WTC11 (cell line): ENCODE measurements at regions not wholly inside any gene's neighbourhood (a gene's known extent, or its start where the extent isn't known, plus 50 kb on each side); places are given as distances from the start of the nearest gene placed in this dataset.

Source experiments
- ATAC-seq: fragments of 200-7000 bp; cut with Tn5 transposase; 2 replicates; pipeline ENCODE4 v1.10.0; 2021; ENCODE audit warnings: mild to moderate bottlenecking, moderate library complexity
- CTCF ChIA-PET: fragments of 300-600 bp; sonication (Branson Sonifier 250); formaldehyde crosslinking; loops from one replicate; lab custom pipeline; 2021; ENCODE audit warnings: antibody characterized with exemption; lab: Charles Lee
- POLR2A ChIA-PET: fragments of 350-600 bp; sonication (Branson Sonifier 250); formaldehyde crosslinking; loops from one replicate; lab custom pipeline; 2021; ENCODE audit warnings: antibody characterized with exemption; lab: Charles Lee
- DNase-seq: peaks from one replicate; pipeline ENCODE4 v3.0.0; 2021; ENCODE audit warnings: low spot score
- H3K27ac Mint-ChIP-seq: 2 replicates; pipeline ENCODE4 v1.8.0; 2021; ENCODE audit warnings: mixed read lengths
- H3K27me3 Mint-ChIP-seq: 2 replicates; pipeline ENCODE4 v1.8.0; 2021; ENCODE audit warnings: low read depth, mild to moderate bottlenecking, moderate library complexity, mixed read lengths
- H3K36me3 Mint-ChIP-seq: 2 replicates; pipeline ENCODE4 v1.8.0; 2021; ENCODE audit warnings: mixed read lengths
- H3K4me1 Mint-ChIP-seq: 2 replicates; pipeline ENCODE4 v1.8.0; 2022; ENCODE audit warnings: mixed read lengths
- H3K4me3 Mint-ChIP-seq: 2 replicates; pipeline ENCODE4 v1.8.0; 2021; ENCODE audit warnings: mild to moderate bottlenecking, moderate library complexity, mixed read lengths
- H3K9me3 Mint-ChIP-seq: 2 replicates; pipeline ENCODE4 v1.8.0; 2021; ENCODE audit warnings: mixed read lengths
- ELF4 ChIP-seq: sonication (generic); formaldehyde crosslinking; IDR thresholded peaks from 2 replicates; pipeline ENCODE4 v1.8.1; 2022; ENCODE audit warnings: low read depth, mild to moderate bottlenecking, moderate library complexity, missing genetic modification reagents
- ERG ChIP-seq: fragments of 250-450 bp; sonication (Bioruptor Pico); IDR thresholded peaks from 2 replicates; pipeline ENCODE4 v1.8.0; 2021; ENCODE audit warnings: mild to moderate bottlenecking
- ETV6 ChIP-seq: sonication (generic); formaldehyde crosslinking; IDR thresholded peaks from 2 replicates; pipeline ENCODE4 v1.8.1; 2022; ENCODE audit warnings: mild to moderate bottlenecking, missing genetic modification reagents
- GTF2I ChIP-seq: fragments of 250-450 bp; sonication (Bioruptor Pico); conservative IDR thresholded peaks from 2 replicates; pipeline ENCODE4 v1.4.0; 2021; ENCODE audit warnings: mild to moderate bottlenecking
- KAT7 ChIP-seq: sonication (generic); formaldehyde crosslinking; IDR thresholded peaks from 2 replicates; pipeline ENCODE4 v1.8.1; 2023; ENCODE audit warnings: missing genetic modification reagents, mild to moderate bottlenecking, borderline replicate concordance
- MXD4 ChIP-seq: fragments of 250-450 bp; sonication (Bioruptor Pico); IDR thresholded peaks from 2 replicates; pipeline ENCODE4 v1.8.0; 2021; ENCODE audit warnings: mild to moderate bottlenecking, moderate library complexity, borderline replicate concordance
- MYBL2 ChIP-seq: sonication (generic); formaldehyde crosslinking; IDR thresholded peaks from 2 replicates; pipeline ENCODE4 v1.8.1; 2023; ENCODE audit warnings: mild to moderate bottlenecking, moderate library complexity, missing genetic modification reagents
- NFATC4 ChIP-seq: fragments of 250-450 bp; sonication (Bioruptor Pico); IDR thresholded peaks from 2 replicates; pipeline ENCODE4 v1.9.0; 2021; ENCODE audit warnings: mild to moderate bottlenecking
- NR2C2 ChIP-seq: sonication (generic); formaldehyde crosslinking; IDR thresholded peaks from 2 replicates; pipeline ENCODE4 v1.8.0; 2022; ENCODE audit warnings: mild to moderate bottlenecking, missing genetic modification reagents
- RELA ChIP-seq: sonication (generic); formaldehyde crosslinking; IDR thresholded peaks from 2 replicates; pipeline ENCODE4 v1.8.1; 2022; ENCODE audit warnings: missing genetic modification reagents, mild to moderate bottlenecking, borderline replicate concordance
- SMAD3 ChIP-seq: sonication (generic); formaldehyde crosslinking; IDR thresholded peaks from 2 replicates; pipeline ENCODE4 v1.8.0; 2022; ENCODE audit warnings: missing genetic modification reagents, mild to moderate bottlenecking, borderline replicate concordance
- SMAD4 ChIP-seq: sonication (generic); formaldehyde crosslinking; IDR thresholded peaks from 2 replicates; pipeline ENCODE4 v1.8.0; 2022; ENCODE audit warnings: mild to moderate bottlenecking, missing genetic modification reagents
- TEAD1 ChIP-seq: sonication (generic); formaldehyde crosslinking; IDR thresholded peaks from 2 replicates; pipeline ENCODE4 v1.8.0; 2022; ENCODE audit warnings: mild to moderate bottlenecking, missing genetic modification reagents
- USF1 ChIP-seq: sonication (generic); formaldehyde crosslinking; IDR thresholded peaks from 2 replicates; pipeline ENCODE4 v1.8.0; 2022; ENCODE audit warnings: mild to moderate bottlenecking, missing genetic modification reagents
- USF2 ChIP-seq: sonication (generic); formaldehyde crosslinking; IDR thresholded peaks from 2 replicates; pipeline ENCODE4 v1.8.1; 2023; ENCODE audit warnings: mild to moderate bottlenecking, missing genetic modification reagents, moderate library complexity
- ZBTB21 ChIP-seq: sonication (generic); formaldehyde crosslinking; IDR thresholded peaks from 2 replicates; pipeline ENCODE4 v1.8.1; 2023; ENCODE audit warnings: mild to moderate bottlenecking, missing genetic modification reagents, borderline replicate concordance
- ZNF281 ChIP-seq: sonication (generic); formaldehyde crosslinking; IDR thresholded peaks from 2 replicates; pipeline ENCODE4 v1.8.0; 2023; ENCODE audit warnings: mild to moderate bottlenecking, missing genetic modification reagents
- ZSCAN18 ChIP-seq: fragments of 250-450 bp; sonication (Bioruptor Pico); IDR thresholded peaks from 2 replicates; pipeline ENCODE4 v2.1.2; 2022; ENCODE audit warnings: mild to moderate bottlenecking, moderate library complexity
- TF ChIP-seq, protein P1 (sequence below): fragments of 250-450 bp; sonication (Bioruptor Pico); IDR thresholded peaks from 2 replicates; pipeline ENCODE4 v1.9.0; 2021; ENCODE audit warnings: mild to moderate bottlenecking
- TF ChIP-seq, protein P2 (sequence below): sonication (generic); formaldehyde crosslinking; IDR thresholded peaks from 2 replicates; pipeline ENCODE4 v1.8.0; 2022; ENCODE audit warnings: mild to moderate bottlenecking, missing genetic modification reagents
- TF ChIP-seq, protein P3 (sequence below): sonication (generic); formaldehyde crosslinking; IDR thresholded peaks from 2 replicates; pipeline ENCODE4 v1.8.1; 2022; ENCODE audit warnings: missing genetic modification reagents, borderline replicate concordance

DNA sequence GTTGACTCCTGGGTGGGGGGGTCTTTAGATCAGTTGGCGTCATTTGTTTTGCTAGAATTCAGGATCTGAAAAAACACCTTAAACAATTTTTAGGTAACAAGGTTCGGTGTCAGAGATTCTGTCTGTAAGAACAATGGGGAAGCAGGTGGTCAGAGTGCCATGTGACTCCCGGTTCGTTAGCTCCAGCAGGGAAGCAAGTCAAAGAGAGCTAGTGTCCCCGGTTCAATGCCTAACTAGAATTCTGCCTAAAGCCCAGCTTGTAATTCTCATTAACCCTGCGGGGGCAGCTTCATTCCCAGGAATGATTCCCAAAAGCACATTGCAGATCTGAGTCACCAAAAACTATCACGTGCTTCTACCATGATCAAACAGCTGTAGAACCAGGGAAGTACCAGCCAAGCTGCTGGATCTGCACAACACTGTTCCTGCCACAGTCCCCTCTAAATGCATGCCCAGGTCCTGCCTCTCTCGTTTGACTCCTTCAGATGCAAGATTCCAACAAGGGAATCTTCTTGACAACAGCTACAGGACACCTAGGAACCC lies 664.3 kb upstream of the CELF2 start:
- 0 out of 2 replicates have a peak, but pooled peaks cover 1% of the 10 kb centered on the region for H3K36me3 Mint-ChIP-seq
- CTCF ChIA-PET, result no interaction called here
- POLR2A ChIA-PET, result no interaction called here
- H3K4me3 Mint-ChIP-seq, result no peak overlapping the region
- DNase-seq (no peak), ATAC-seq (peak; percentile 60)
- H3K27me3 Mint-ChIP-seq, result peaks cover 2% of the 10 kb centered on the region; the same call in 1 of the 2 replicates
- peaks cover 11% of the 10 kb centered on the region for H3K9me3 Mint-ChIP-seq
- peaks cover 13% of the 10 kb centered on the region for H3K4me1 Mint-ChIP-seq
- TF ChIP-seq, protein P1, sequence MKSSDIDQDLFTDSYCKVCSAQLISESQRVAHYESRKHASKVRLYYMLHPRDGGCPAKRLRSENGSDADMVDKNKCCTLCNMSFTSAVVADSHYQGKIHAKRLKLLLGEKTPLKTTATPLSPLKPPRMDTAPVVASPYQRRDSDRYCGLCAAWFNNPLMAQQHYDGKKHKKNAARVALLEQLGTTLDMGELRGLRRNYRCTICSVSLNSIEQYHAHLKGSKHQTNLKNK, result no peak
- TF ChIP-seq, protein P2, sequence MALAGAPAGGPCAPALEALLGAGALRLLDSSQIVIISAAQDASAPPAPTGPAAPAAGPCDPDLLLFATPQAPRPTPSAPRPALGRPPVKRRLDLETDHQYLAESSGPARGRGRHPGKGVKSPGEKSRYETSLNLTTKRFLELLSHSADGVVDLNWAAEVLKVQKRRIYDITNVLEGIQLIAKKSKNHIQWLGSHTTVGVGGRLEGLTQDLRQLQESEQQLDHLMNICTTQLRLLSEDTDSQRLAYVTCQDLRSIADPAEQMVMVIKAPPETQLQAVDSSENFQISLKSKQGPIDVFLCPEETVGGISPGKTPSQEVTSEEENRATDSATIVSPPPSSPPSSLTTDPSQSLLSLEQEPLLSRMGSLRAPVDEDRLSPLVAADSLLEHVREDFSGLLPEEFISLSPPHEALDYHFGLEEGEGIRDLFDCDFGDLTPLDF (CRISPR knock-in tag), result no peak
- TF ChIP-seq USF1 (CRISPR knock-in tag), result peak; percentile 40; the same call in 1 of the 2 replicates
- no peak for TF ChIP-seq KAT7
- TF ChIP-seq TEAD1 (CRISPR knock-in tag), result no peak
- peak; percentile 51 for TF ChIP-seq USF2 (CRISPR knock-in tag)
- TF ChIP-seq, all 79 proteins: peak for 2
- H3K27ac Mint-ChIP-seq, result no peak overlapping the region

GRCh38 chr10:10359263-10359662 lies 658.4 kb upstream of the CELF2 start:
- 0 out of 2 replicates have a peak, but pooled peaks cover 5% of the 10 kb centered on the region for H3K36me3 Mint-ChIP-seq
- ChIA-PET POLR2A (interaction anchor here (0.7 kb wide), 1 partner anchor 248 kb away, joined by 3 read pairs; no protein-coding TSS in a partner anchor), CTCF (no interaction called here)
- DNase-seq, result no peak
- H3K9me3 Mint-ChIP-seq, result peaks cover 15% of the 10 kb centered on the region
- H3K27ac Mint-ChIP-seq, result no peak overlapping the region
- TF ChIP-seq NR2C2, result no peak
- TF ChIP-seq RELA (CRISPR knock-in tag), result no peak
- TF ChIP-seq ERG (CRISPR knock-in tag), result no peak
- TF ChIP-seq SMAD3, result no peak
- no peak for TF ChIP-seq ZBTB21 (CRISPR knock-in tag)
- TF ChIP-seq SMAD4 (CRISPR knock-in tag), result no peak
- TF ChIP-seq ZNF281 (CRISPR knock-in tag), result no peak
- no peak for TF ChIP-seq NFATC4 (CRISPR knock-in tag)
- TF ChIP-seq ELF4, result no peak
- TF ChIP-seq MYBL2, result no peak
- TF ChIP-seq, protein P3, sequence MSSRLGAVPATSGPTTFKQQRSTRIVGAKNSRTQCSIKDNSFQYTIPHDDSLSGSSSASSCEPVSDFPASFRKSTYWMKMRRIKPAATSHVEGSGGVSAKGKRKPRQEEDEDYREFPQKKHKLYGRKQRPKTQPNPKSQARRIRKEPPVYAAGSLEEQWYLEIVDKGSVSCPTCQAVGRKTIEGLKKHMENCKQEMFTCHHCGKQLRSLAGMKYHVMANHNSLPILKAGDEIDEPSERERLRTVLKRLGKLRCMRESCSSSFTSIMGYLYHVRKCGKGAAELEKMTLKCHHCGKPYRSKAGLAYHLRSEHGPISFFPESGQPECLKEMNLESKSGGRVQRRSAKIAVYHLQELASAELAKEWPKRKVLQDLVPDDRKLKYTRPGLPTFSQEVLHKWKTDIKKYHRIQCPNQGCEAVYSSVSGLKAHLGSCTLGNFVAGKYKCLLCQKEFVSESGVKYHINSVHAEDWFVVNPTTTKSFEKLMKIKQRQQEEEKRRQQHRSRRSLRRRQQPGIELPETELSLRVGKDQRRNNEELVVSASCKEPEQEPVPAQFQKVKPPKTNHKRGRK, result no peak
- TF ChIP-seq ETV6 (CRISPR knock-in tag), result no peak
- no peak for TF ChIP-seq USF2 (CRISPR knock-in tag)
- TF ChIP-seq MXD4 (CRISPR knock-in tag), result no peak
- TF ChIP-seq GTF2I (CRISPR knock-in tag), result no peak
- no peak for TF ChIP-seq ZSCAN18
- H3K4me3 Mint-ChIP-seq, result no peak overlapping the region
- ATAC-seq, result no peak
- no peaks in the 10 kb centered on the region; the same call in 1 of the 2 replicates for H3K27me3 Mint-ChIP-seq
- H3K4me1 Mint-ChIP-seq, result peaks cover 36% of the 10 kb centered on the region
